Osteocyte (in vitro differentiated cells): ENCODE measurements at regions not wholly inside any gene's neighbourhood (a gene's known extent, or its start where the extent isn't known, plus 50 kb on each side); places are given as distances from the start of the nearest gene placed in this dataset.

Experiments
- DNase-seq: peaks from one replicate; pipeline ENCODE4 v3.0.0; 2021; ENCODE audit warnings: mixed read lengths; ENCODE audit not compliant: unreplicated experiment; ENCODE audit errors: extremely low spot score
- H3K27ac Mint-ChIP-seq: one replicate; pipeline ENCODE4 v1.8.0; 2021; ENCODE audit warnings: mild to moderate bottlenecking, mixed read lengths; ENCODE audit not compliant: unreplicated experiment
- H3K27me3 Mint-ChIP-seq: one replicate; pipeline ENCODE4 v1.8.0; 2021; ENCODE audit warnings: mixed read lengths; ENCODE audit not compliant: unreplicated experiment
- H3K36me3 Mint-ChIP-seq: one replicate; pipeline ENCODE4 v1.8.0; 2021; ENCODE audit warnings: mixed read lengths; ENCODE audit not compliant: unreplicated experiment
- H3K4me1 Mint-ChIP-seq: one replicate; pipeline ENCODE4 v1.8.0; 2021; ENCODE audit warnings: mixed read lengths; ENCODE audit not compliant: unreplicated experiment
- H3K4me3 Mint-ChIP-seq: one replicate; pipeline ENCODE4 v1.8.0; 2021; ENCODE audit warnings: mild to moderate bottlenecking, moderate library complexity, mixed read lengths; ENCODE audit not compliant: unreplicated experiment
- H3K9me3 Mint-ChIP-seq: one replicate; pipeline ENCODE4 v1.8.0; 2021; ENCODE audit warnings: mixed read lengths; ENCODE audit not compliant: unreplicated experiment
- TF ChIP-seq, protein P1 (sequence below): fragments of 200-600 bp; sonication (generic); IDR thresholded peaks from 2 replicates; pipeline ENCODE4 v1.5.0; 2021; ENCODE audit warnings: antibody characterized with exemption, mild to moderate bottlenecking, moderate library complexity

- TF ChIP-seq, protein P1, sequence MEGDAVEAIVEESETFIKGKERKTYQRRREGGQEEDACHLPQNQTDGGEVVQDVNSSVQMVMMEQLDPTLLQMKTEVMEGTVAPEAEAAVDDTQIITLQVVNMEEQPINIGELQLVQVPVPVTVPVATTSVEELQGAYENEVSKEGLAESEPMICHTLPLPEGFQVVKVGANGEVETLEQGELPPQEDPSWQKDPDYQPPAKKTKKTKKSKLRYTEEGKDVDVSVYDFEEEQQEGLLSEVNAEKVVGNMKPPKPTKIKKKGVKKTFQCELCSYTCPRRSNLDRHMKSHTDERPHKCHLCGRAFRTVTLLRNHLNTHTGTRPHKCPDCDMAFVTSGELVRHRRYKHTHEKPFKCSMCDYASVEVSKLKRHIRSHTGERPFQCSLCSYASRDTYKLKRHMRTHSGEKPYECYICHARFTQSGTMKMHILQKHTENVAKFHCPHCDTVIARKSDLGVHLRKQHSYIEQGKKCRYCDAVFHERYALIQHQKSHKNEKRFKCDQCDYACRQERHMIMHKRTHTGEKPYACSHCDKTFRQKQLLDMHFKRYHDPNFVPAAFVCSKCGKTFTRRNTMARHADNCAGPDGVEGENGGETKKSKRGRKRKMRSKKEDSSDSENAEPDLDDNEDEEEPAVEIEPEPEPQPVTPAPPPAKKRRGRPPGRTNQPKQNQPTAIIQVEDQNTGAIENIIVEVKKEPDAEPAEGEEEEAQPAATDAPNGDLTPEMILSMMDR = no peak
- H3K27me3 Mint-ChIP-seq = no peaks in the 10 kb centered on the region
- H3K4me3 Mint-ChIP-seq = no peak overlapping the region
- no peak for DNase-seq
- H3K4me1 Mint-ChIP-seq = no peaks in the 10 kb centered on the region
- peaks cover 16% of the 10 kb centered on the region for H3K36me3 Mint-ChIP-seq
- H3K9me3 Mint-ChIP-seq = peaks cover 23% of the 10 kb centered on the region
- H3K27ac Mint-ChIP-seq = no peak overlapping the region
These were observed 106.8 kb upstream of the TMEM178A start for GRCh38 chr2:39558906-39559305.

- Mint-ChIP-seq H3K4me1 (peaks cover 14% of the 10 kb centered on the region), H3K4me3 (no peak overlapping the region), H3K27me3 (no peaks in the 10 kb centered on the region), H3K27ac (no peak overlapping the region), H3K9me3 (peaks cover 27% of the 10 kb centered on the region), H3K36me3 (peaks cover 17% of the 10 kb centered on the region)
- no peak for DNase-seq
- TF ChIP-seq, protein P1 = no peak
These were observed 102.1 kb upstream of the TMEM178A start for GRCh38 chr2:39563572-39563971.

DNA sequence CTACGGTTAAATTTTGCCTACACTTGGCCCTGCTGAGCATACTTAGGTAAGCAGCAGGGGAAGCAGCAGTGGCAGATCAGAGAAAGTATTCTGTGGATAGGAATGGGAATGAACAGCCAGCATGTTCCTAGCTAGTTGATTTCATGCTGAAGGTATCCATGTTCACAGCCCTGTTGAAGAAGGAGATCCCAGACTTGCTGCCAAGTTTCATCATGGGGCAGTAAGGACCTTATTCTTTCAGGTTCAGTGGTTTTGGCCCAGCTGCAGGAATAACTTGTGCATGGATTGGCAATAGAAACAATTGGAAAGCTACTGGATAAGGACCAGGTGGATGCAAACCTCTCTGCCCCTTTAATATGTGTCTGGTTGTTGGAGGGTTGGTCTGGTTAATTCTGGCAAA is 98.2 kb upstream of the TMEM178A start:
- peaks cover 17% of the 10 kb centered on the region for H3K9me3 Mint-ChIP-seq

GRCh38 chr2:39568116-39568515 is 97.6 kb upstream of the TMEM178A start:
- DNase-seq = no peak
- H3K4me1 Mint-ChIP-seq = peaks cover 45% of the 10 kb centered on the region
- TF ChIP-seq, protein P1 = no peak
- H3K4me3 Mint-ChIP-seq = no peak overlapping the region
- no peaks in the 10 kb centered on the region for H3K27me3 Mint-ChIP-seq
- H3K36me3 Mint-ChIP-seq = peaks cover 6% of the 10 kb centered on the region
- peaks cover 11% of the 10 kb centered on the region for H3K9me3 Mint-ChIP-seq
- H3K27ac Mint-ChIP-seq = peak overlapping the region; percentile 92

More for the DNA sequence above, 98.2 kb upstream of the TMEM178A start:
- no peak for DNase-seq
- Mint-ChIP-seq H3K27me3 (no peaks in the 10 kb centered on the region), H3K4me1 (peaks cover 45% of the 10 kb centered on the region), H3K4me3 (no peak overlapping the region), H3K36me3 (peaks cover 9% of the 10 kb centered on the region), H3K27ac (peak overlapping the region; percentile 92)
- TF ChIP-seq, protein P1 = no peak

DNA sequence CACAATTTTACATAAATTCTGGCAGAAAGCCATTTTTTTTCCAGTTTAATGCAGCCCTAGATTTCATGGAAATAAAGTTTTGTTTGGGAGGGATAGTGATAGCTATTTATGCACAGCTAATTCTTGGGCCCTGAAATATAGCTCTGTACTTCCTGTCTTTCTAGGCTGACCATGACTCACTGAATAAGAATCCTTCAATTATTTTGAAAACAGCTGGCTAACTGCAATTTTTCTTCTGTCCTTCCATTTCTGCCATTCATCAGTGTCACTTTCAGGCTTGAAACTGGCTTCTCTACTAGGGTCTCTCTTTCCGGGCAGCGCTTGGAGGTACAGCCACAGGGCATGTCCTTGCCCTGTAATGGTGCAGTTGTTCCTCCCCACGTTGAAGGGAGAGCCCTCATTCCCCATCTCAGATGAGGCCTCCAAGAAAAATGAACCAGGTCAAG is 97.1 kb upstream of the TMEM178A start:
- Mint-ChIP-seq H3K4me1 (peaks cover 45% of the 10 kb centered on the region), H3K36me3 (peaks cover 4% of the 10 kb centered on the region), H3K9me3 (peaks cover 7% of the 10 kb centered on the region), H3K27ac (peak overlapping the region; percentile 92), H3K27me3 (no peaks in the 10 kb centered on the region), H3K4me3 (peak overlapping the region; percentile 2)
- no peak for DNase-seq
- TF ChIP-seq, protein P1 = no peak
